CD4-positive, alpha-beta T cell (primary cell): ENCODE measurements at regions not wholly inside any gene's neighbourhood (a gene's known extent, or its start where the extent isn't known, plus 50 kb on each side); places are given as distances from the start of the nearest gene placed in this dataset.

ENCODE experiments used
- ATAC-seq: fragments of 200-7000 bp; cut with Tn5 transposase; one replicate; pipeline ENCODE4 v1.10.0; 2022; ENCODE audit warnings: mild to moderate bottlenecking; ENCODE audit not compliant: poor library complexity
- CTCF ChIA-PET: fragments of 350-600 bp; sonication (Branson Sonifier 250); formaldehyde crosslinking; loops from one replicate; lab custom pipeline; 2021; ENCODE audit warnings: antibody characterized with exemption, inconsistent platforms; lab: Charles Lee
- POLR2A ChIA-PET: fragments of 350-600 bp; sonication (Branson Sonifier 250); formaldehyde crosslinking; loops from one replicate; lab custom pipeline; 2021; ENCODE audit warnings: antibody characterized with exemption, inconsistent platforms; lab: Charles Lee
- DNase-seq, 14 experiments: peaks; one replicate each; pipeline ENCODE4 v3.0.0-alpha.2; 2013 to 2020; ENCODE audit warnings: mixed read lengths in 2 of 14
- H3K27ac ChIP-seq, 2 donors: one replicate each; pipeline versions ENCODE4 v1.5.1 to v1.7.0; 2013; ENCODE audit warnings: low read length in 2 of 2, low read depth in 1 of 2, mild to moderate bottlenecking in 1 of 2
- H3K27me3 ChIP-seq, 2 experiments: 1 replicate in 1 of 2; 2 replicates in 1 of 2; pipeline versions ENCODE4 v1.6.1 to v1.7.0; 2013; ENCODE audit warnings: low read length in 2 of 2, control low read depth in 1 of 2, mild to moderate bottlenecking in 1 of 2, moderate library complexity in 1 of 2; ENCODE audit not compliant: insufficient read depth in 2 of 2, control insufficient read depth in 1 of 2
- H3K36me3 ChIP-seq: one replicate; pipeline ENCODE4 v1.6.1; 2013; ENCODE audit warnings: low read length, control low read depth; ENCODE audit not compliant: insufficient read depth
- H3K4me1 ChIP-seq: one replicate; pipeline ENCODE4 v1.6.1; 2013; ENCODE audit warnings: low read length, control low read depth; ENCODE audit not compliant: insufficient read depth
- H3K4me3 ChIP-seq: one replicate; pipeline ENCODE4 v1.5.1; 2013; ENCODE audit warnings: mild to moderate bottlenecking, low read length, moderate library complexity
- H3K9me3 ChIP-seq, 2 experiments: 1 replicate in 1 of 2; 2 replicates in 1 of 2; pipeline versions ENCODE4 v1.6.1 to v1.7.0; 2013; ENCODE audit warnings: low read length in 2 of 2, mild to moderate bottlenecking in 2 of 2, control low read depth in 1 of 2, moderate library complexity in 1 of 2; ENCODE audit not compliant: control insufficient read depth in 1 of 2, insufficient read depth in 1 of 2
- H3K27ac Mint-ChIP-seq: one replicate; pipeline ENCODE4 v1.8.0; 2020; ENCODE audit warnings: mixed read lengths
- H3K27me3 Mint-ChIP-seq: one replicate; pipeline ENCODE4 v1.8.0; 2021; ENCODE audit warnings: mixed read lengths
- H3K36me3 Mint-ChIP-seq: one replicate; pipeline ENCODE4 v1.8.0; 2021; ENCODE audit warnings: low read depth, mixed read lengths
- H3K4me1 Mint-ChIP-seq: one replicate; pipeline ENCODE4 v1.8.0; 2021; ENCODE audit warnings: low read depth, mixed read lengths
- H3K4me3 Mint-ChIP-seq: one replicate; pipeline ENCODE4 v1.8.0; 2020; ENCODE audit warnings: mild to moderate bottlenecking, mixed read lengths
- H3K9me3 Mint-ChIP-seq: one replicate; pipeline ENCODE4 v1.8.0; 2020; ENCODE audit warnings: mixed read lengths
- intact Hi-C, 2 experiments: fragments of 100-400 bp; cut with DNase I in 1 of 2; cut with micrococcal nuclease in 1 of 2; formaldehyde crosslinking; loops; one replicate each; pipeline versions ENCODE4 v1.15.1 to v1.9.0; 2023 to 2025; cut with DNase I, micrococcal nuclease
- TF ChIP-seq, protein P1 (sequence below): fragments of 200-600 bp; IDR thresholded peaks from one replicate; pipeline ENCODE4 v1.8.0; 2022; ENCODE audit warnings: antibody characterized with exemption, mild to moderate bottlenecking

GRCh38 chr3:194782698-194783404 lies 97.2 kb downstream of the FAM43A start:
- intact Hi-C loops: no loop called here
- Mint-ChIP-seq H3K27ac (no peak overlapping the region), H3K36me3 (no peaks in the 10 kb centered on the region), H3K27me3 (peaks cover 18% of the 10 kb centered on the region), H3K4me3 (no peak overlapping the region), H3K9me3 (no peaks in the 10 kb centered on the region), H3K4me1 (no peaks in the 10 kb centered on the region)
- TF ChIP-seq, protein P1, sequence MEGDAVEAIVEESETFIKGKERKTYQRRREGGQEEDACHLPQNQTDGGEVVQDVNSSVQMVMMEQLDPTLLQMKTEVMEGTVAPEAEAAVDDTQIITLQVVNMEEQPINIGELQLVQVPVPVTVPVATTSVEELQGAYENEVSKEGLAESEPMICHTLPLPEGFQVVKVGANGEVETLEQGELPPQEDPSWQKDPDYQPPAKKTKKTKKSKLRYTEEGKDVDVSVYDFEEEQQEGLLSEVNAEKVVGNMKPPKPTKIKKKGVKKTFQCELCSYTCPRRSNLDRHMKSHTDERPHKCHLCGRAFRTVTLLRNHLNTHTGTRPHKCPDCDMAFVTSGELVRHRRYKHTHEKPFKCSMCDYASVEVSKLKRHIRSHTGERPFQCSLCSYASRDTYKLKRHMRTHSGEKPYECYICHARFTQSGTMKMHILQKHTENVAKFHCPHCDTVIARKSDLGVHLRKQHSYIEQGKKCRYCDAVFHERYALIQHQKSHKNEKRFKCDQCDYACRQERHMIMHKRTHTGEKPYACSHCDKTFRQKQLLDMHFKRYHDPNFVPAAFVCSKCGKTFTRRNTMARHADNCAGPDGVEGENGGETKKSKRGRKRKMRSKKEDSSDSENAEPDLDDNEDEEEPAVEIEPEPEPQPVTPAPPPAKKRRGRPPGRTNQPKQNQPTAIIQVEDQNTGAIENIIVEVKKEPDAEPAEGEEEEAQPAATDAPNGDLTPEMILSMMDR: no peak
- CTCF ChIA-PET: no interaction called here
- peaks cover 0 to 3% of the 10 kb centered on the region in 2 experiments for H3K27me3 ChIP-seq
- no peaks in the 10 kb centered on the region for H3K9me3 ChIP-seq
- no peak for DNase-seq
- no peaks in the 10 kb centered on the region for H3K4me1 ChIP-seq
- ATAC-seq: no peak
- H3K27ac ChIP-seq: no peak overlapping the region
- no peak overlapping the region for H3K4me3 ChIP-seq
- no peaks in the 10 kb centered on the region for H3K36me3 ChIP-seq
- POLR2A ChIA-PET: no interaction called here

GRCh38 chr3:194784361-194784760 lies 98.7 kb downstream of the FAM43A start:
- H3K36me3 ChIP-seq: no peaks in the 10 kb centered on the region
- DNase-seq (no peak), ATAC-seq (no peak)
- H3K4me3 Mint-ChIP-seq: no peak overlapping the region
- H3K9me3 ChIP-seq: no peaks in the 10 kb centered on the region
- no peak overlapping the region for H3K27ac ChIP-seq
- ChIA-PET CTCF (no interaction called here), POLR2A (no interaction called here)
- H3K36me3 Mint-ChIP-seq: no peaks in the 10 kb centered on the region
- H3K9me3 Mint-ChIP-seq: no peaks in the 10 kb centered on the region
- H3K27me3 ChIP-seq: peaks cover 0 to 3% of the 10 kb centered on the region in 2 experiments
- H3K4me3 ChIP-seq: no peak overlapping the region
- H3K4me1 ChIP-seq: no peaks in the 10 kb centered on the region
- no peaks in the 10 kb centered on the region for H3K4me1 Mint-ChIP-seq
- intact Hi-C loops: loop anchor here in 1 of 2 experiments (2.0 kb wide), 1 partner anchor 26 kb away; no protein-coding TSS in a partner anchor
- H3K27me3 Mint-ChIP-seq: peaks cover 7% of the 10 kb centered on the region
- TF ChIP-seq, protein P1: no peak
- H3K27ac Mint-ChIP-seq: no peak overlapping the region

- Mint-ChIP-seq H3K27me3 (peaks cover 7% of the 10 kb centered on the region), H3K9me3 (no peaks in the 10 kb centered on the region), H3K4me3 (no peak overlapping the region), H3K36me3 (no peaks in the 10 kb centered on the region), H3K4me1 (no peaks in the 10 kb centered on the region), H3K27ac (no peak overlapping the region)
- H3K27me3 ChIP-seq: peaks cover 0 to 3% of the 10 kb centered on the region in 2 experiments
- TF ChIP-seq, protein P1: no peak
- ChIA-PET POLR2A (no interaction called here), CTCF (no interaction called here)
- intact Hi-C loops: loop anchor here in 1 of 2 experiments (2.0 kb wide), 1 partner anchor 27 kb away; no protein-coding TSS in a partner anchor
- H3K4me1 ChIP-seq: no peaks in the 10 kb centered on the region
- H3K27ac ChIP-seq: no peak overlapping the region
- H3K36me3 ChIP-seq: no peaks in the 10 kb centered on the region
- no peak for DNase-seq
- H3K4me3 ChIP-seq: no peak overlapping the region
- ATAC-seq: no peak
- no peaks in the 10 kb centered on the region for H3K9me3 ChIP-seq
Measured at GRCh38 chr3:194785315-194785714, 99.6 kb downstream of the FAM43A start.
